Anterior cingulate cortex (tissue), 58 donors: ENCODE measurements at regions not wholly inside any gene's neighbourhood (a gene's known extent, or its start where the extent isn't known, plus 50 kb on each side); places are given as distances from the start of the nearest gene placed in this dataset.

Experiments
- DNase-seq, 58 donors: peaks; one replicate each; lab custom pipeline; 2025; lab: John Stamatoyannopoulos, UW

GRCh38 chr20:42020316-42020715, 402.1 kb upstream of the CHD6 start:
- no peak for DNase-seq

GRCh38 chr20:42018979-42019378, 400.8 kb upstream of the CHD6 start:
- DNase-seq, result no peak

GRCh38 chr20:42010090-42010489, 391.9 kb upstream of the CHD6 start:
- no peak for DNase-seq

GRCh38 chr20:42007251-42007650, 389.1 kb upstream of the CHD6 start:
- no peak for DNase-seq

GRCh38 chr20:42005211-42005610, 387.0 kb upstream of the CHD6 start:
- DNase-seq, result no peak

GRCh38 chr20:42003380-42003779, 385.2 kb upstream of the CHD6 start:
- DNase-seq, result no peak

GRCh38 chr20:41998539-41999341, 380.6 kb upstream of the CHD6 start:
- DNase-seq, result no peak

- DNase-seq, result no peak
These were observed 378.8 kb upstream of the CHD6 start for GRCh38 chr20:41996951-41997350.

GRCh38 chr20:41992481-41992880, 374.3 kb upstream of the CHD6 start:
- no peak for DNase-seq

GRCh38 chr20:41991412-41991811, 373.2 kb upstream of the CHD6 start:
- DNase-seq, result no peak

- peak in 1 of 58 donors; percentile 4 for DNase-seq
These were observed 371.9 kb upstream of the CHD6 start for GRCh38 chr20:41989935-41990635.

GRCh38 chr20:41989039-41989679, 371.0 kb upstream of the CHD6 start:
- DNase-seq, result no peak

GRCh38 chr20:41984031-41984430, 365.9 kb upstream of the CHD6 start:
- DNase-seq, result no peak

- no peak for DNase-seq
These were observed 365.0 kb upstream of the CHD6 start for GRCh38 chr20:41983159-41983558.

GRCh38 chr20:41981746-41982145, 363.6 kb upstream of the CHD6 start:
- DNase-seq, result no peak

GRCh38 chr20:41978875-41979274, 360.7 kb upstream of the CHD6 start:
- DNase-seq, result no peak

- DNase-seq, result no peak
These were observed 360.1 kb upstream of the CHD6 start for GRCh38 chr20:41978246-41978790.

- peak in 39 of 58 donors; percentile 0 to 56 (median 15) for DNase-seq
These were observed 351.5 kb upstream of the CHD6 start for GRCh38 chr20:41969656-41970055.

- no peak for DNase-seq
These were observed 342.0 kb upstream of the CHD6 start for GRCh38 chr20:41960166-41960565.

- no peak for DNase-seq
These were observed 340.2 kb upstream of the CHD6 start for GRCh38 chr20:41958391-41958790.
